Upper lobe of right lung (tissue), 1 donor: ENCODE measurements at regions not wholly inside any gene's neighbourhood (a gene's known extent, or its start where the extent isn't known, plus 50 kb on each side); places are given as distances from the start of the nearest gene placed in this dataset.

Source experiments
- ATAC-seq: fragments of 200-7000 bp; cut with Tn5 transposase; one replicate; pipeline ENCODE4 v1.9.1; 2020; ENCODE audit warnings: mild to moderate bottlenecking, moderate library complexity
- DNase-seq: peaks from one replicate; pipeline ENCODE4 v3.0.0-alpha.2; 2020
- H3K27ac ChIP-seq: fragments of 200-600 bp; one replicate; pipeline ENCODE4 v1.8.0; 2022
- H3K27me3 ChIP-seq: fragments of 200-600 bp; one replicate; pipeline ENCODE4 v1.8.0; 2022; ENCODE audit warnings: mild to moderate bottlenecking
- H3K36me3 ChIP-seq: fragments of 200-600 bp; one replicate; pipeline ENCODE4 v1.8.0; 2022
- H3K4me1 ChIP-seq: fragments of 200-600 bp; one replicate; pipeline ENCODE4 v1.8.0; 2022
- H3K4me3 ChIP-seq: fragments of 200-600 bp; one replicate; pipeline ENCODE4 v1.8.0; 2022; ENCODE audit warnings: mild to moderate bottlenecking
- H3K9me3 ChIP-seq: fragments of 200-600 bp; one replicate; pipeline ENCODE4 v1.8.0; 2022
- CTCF ChIP-seq: fragments of 200-600 bp; IDR thresholded peaks from one replicate; pipeline ENCODE4 v1.8.0; 2022; ENCODE audit warnings: antibody characterized with exemption
- intact Hi-C: fragments of 100-400 bp; cut with DNase I; formaldehyde crosslinking; loops from one replicate; pipeline ENCODE4 v1.11.0; 2022
- donor health status: DM: no; HTN: yes; CAD: no; lungs with severe emphysema.

- H3K27ac ChIP-seq, result no peak overlapping the region
- H3K4me3 ChIP-seq, result no peak overlapping the region
- no peaks in the 10 kb centered on the region for H3K9me3 ChIP-seq
- no peaks in the 10 kb centered on the region for H3K4me1 ChIP-seq
- intact Hi-C loops, result no loop called here
- no peak for DNase-seq
- ATAC-seq, result no peak
- no peaks in the 10 kb centered on the region for H3K27me3 ChIP-seq
- no peak for TF ChIP-seq CTCF
- H3K36me3 ChIP-seq, result no peaks in the 10 kb centered on the region
These were observed 557.2 kb downstream of the MATN1 start for GRCh38 chr1:30166174-30166573.

DNA sequence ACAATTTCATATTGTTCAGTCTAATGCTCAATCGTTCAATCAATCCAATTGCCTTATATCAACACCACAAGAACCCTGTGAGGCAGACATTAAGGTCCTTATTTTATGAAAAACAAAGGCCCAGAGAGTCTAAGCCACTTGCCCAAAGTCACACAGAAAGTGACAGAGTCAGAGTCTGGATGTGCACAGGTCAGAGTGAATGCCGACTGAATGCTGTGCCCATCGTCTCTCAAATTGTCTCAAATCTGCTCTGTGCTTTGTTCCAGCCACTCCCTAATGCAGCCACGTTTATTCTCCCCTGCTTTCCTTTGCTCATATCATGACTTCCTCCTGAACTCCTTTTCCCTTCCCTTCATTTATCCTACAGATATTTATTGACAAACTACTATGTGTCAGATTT lies 558.3 kb downstream of the MATN1 start:
- H3K4me3 ChIP-seq, result no peak overlapping the region
- intact Hi-C loops, result no loop called here
- no peak for ATAC-seq

GRCh38 chr1:30164693-30165092 lies 558.7 kb downstream of the MATN1 start:
- DNase-seq (no peak), ATAC-seq (no peak)
- Histone ChIP-seq H3K4me1 (no peaks in the 10 kb centered on the region), H3K27ac (no peak overlapping the region), H3K36me3 (no peaks in the 10 kb centered on the region), H3K4me3 (no peak overlapping the region), H3K9me3 (no peaks in the 10 kb centered on the region), H3K27me3 (no peaks in the 10 kb centered on the region)
- intact Hi-C loops, result no loop called here
- no peak for TF ChIP-seq CTCF

More for the DNA sequence above, 558.3 kb downstream of the MATN1 start:
- Histone ChIP-seq H3K4me1 (no peaks in the 10 kb centered on the region), H3K27ac (no peak overlapping the region), H3K27me3 (no peaks in the 10 kb centered on the region), H3K9me3 (no peaks in the 10 kb centered on the region), H3K36me3 (no peaks in the 10 kb centered on the region)
- DNase-seq, result no peak
- TF ChIP-seq CTCF, result no peak

DNA sequence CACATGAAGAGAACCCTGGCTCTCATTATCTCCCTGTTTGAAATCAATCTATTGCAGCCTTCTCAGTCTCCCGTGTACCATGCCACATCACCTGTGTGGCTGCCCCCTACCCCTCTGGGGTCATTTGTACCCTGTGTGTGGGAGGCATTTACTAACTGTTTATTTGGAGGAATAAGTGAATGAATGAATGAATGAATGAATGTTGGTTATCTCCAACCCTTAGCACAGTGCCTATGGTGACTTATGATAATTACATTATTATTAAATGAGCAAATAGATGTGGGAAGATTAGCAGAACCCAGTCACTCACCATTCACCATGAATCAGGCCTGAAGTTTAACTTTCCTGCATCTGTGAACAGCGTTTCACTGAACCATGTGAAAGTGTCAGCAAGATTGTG lies 560.8 kb downstream of the MATN1 start:
- DNase-seq (no peak), ATAC-seq (no peak)
- H3K4me1 ChIP-seq, result no peaks in the 10 kb centered on the region
- H3K9me3 ChIP-seq, result no peaks in the 10 kb centered on the region
- no peak for TF ChIP-seq CTCF
- H3K36me3 ChIP-seq, result no peaks in the 10 kb centered on the region
- intact Hi-C loops, result no loop called here
- H3K4me3 ChIP-seq, result no peak overlapping the region
- no peak overlapping the region for H3K27ac ChIP-seq
- no peaks in the 10 kb centered on the region for H3K27me3 ChIP-seq

GRCh38 chr1:30161953-30162352 lies 561.4 kb downstream of the MATN1 start:
- no peaks in the 10 kb centered on the region for H3K27me3 ChIP-seq
- no peaks in the 10 kb centered on the region for H3K36me3 ChIP-seq
- H3K4me1 ChIP-seq, result no peaks in the 10 kb centered on the region
- no peak for TF ChIP-seq CTCF
- H3K27ac ChIP-seq, result no peak overlapping the region
- intact Hi-C loops, result no loop called here
- H3K4me3 ChIP-seq, result no peak overlapping the region
- no peaks in the 10 kb centered on the region for H3K9me3 ChIP-seq
- ATAC-seq, result peak; percentile 21
- no peak for DNase-seq

DNA sequence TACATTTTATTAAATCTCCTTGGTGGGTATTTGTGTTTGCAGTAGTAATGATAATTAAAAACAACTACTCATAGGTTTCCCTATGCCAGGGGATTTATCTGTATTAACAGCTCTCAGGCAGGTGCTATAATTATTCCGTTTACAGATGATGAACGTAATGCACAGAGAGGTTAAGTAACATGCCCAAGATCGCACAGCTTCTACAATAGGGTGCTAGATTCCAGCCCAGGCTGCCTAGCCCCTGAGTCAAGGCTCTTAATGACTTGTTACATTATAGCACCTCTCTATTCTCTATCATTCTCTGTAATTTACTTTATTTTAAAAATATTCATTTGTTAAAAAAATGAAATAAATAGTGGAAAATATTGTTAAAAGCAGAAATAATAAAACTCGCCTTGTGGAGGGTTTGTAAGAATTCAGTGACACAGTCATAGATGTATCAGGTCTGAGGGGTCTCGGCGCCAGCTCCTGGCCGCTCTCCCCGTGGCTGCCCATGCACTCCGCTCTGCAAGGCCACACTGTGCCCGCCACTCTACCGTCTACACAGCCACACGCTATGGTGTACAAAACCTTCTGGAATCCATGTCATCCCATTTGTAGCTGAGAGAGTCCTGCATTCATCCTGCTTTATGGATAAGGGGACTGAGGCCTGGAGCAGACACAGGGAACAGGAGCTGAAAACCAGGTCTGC lies 562.2 kb downstream of the MATN1 start:
- intact Hi-C loops, result no loop called here
- TF ChIP-seq CTCF, result no peak
- Histone ChIP-seq H3K4me1 (no peaks in the 10 kb centered on the region), H3K9me3 (no peaks in the 10 kb centered on the region), H3K27me3 (no peaks in the 10 kb centered on the region), H3K27ac (no peak overlapping the region), H3K36me3 (no peaks in the 10 kb centered on the region), H3K4me3 (no peak overlapping the region)
- DNase-seq, result no peak
- ATAC-seq, result no peak
